ENCODE measurements at regions not wholly inside any gene's neighbourhood (a gene's known extent, or its start where the extent isn't known, plus 50 kb on each side); places are given as distances from the start of the nearest gene placed in this dataset.
"Not testable (repeated sequence)": the region's sequence is repeated elsewhere in the genome, so short reads cannot be mapped to it uniquely, and the experiment has no call there.

- Histone ChIP-seq H3K27me3 (no peaks in the 10 kb centered on the region), H3K4me3 (no peak overlapping the region), H3K9me3 (no peaks in the 10 kb centered on the region), H3K4me1 (no peaks in the 10 kb centered on the region), H3K36me3 (no peaks in the 10 kb centered on the region), H3K27ac (no peak overlapping the region)
- no peak for DNase-seq (ENCODE audit: low spot score in 2 of 2)
- TF ChIP-seq, protein P1, sequence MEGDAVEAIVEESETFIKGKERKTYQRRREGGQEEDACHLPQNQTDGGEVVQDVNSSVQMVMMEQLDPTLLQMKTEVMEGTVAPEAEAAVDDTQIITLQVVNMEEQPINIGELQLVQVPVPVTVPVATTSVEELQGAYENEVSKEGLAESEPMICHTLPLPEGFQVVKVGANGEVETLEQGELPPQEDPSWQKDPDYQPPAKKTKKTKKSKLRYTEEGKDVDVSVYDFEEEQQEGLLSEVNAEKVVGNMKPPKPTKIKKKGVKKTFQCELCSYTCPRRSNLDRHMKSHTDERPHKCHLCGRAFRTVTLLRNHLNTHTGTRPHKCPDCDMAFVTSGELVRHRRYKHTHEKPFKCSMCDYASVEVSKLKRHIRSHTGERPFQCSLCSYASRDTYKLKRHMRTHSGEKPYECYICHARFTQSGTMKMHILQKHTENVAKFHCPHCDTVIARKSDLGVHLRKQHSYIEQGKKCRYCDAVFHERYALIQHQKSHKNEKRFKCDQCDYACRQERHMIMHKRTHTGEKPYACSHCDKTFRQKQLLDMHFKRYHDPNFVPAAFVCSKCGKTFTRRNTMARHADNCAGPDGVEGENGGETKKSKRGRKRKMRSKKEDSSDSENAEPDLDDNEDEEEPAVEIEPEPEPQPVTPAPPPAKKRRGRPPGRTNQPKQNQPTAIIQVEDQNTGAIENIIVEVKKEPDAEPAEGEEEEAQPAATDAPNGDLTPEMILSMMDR (IDR thresholded peaks at IDR 0.05): no peak
- WGBS, 2 donors: 73 to 78% methylated on average over 4 of the region's 4 CpGs
Observed at GRCh38 chr1:30571380-30571779, 152.0 kb downstream of the MATN1 start.

DNA sequence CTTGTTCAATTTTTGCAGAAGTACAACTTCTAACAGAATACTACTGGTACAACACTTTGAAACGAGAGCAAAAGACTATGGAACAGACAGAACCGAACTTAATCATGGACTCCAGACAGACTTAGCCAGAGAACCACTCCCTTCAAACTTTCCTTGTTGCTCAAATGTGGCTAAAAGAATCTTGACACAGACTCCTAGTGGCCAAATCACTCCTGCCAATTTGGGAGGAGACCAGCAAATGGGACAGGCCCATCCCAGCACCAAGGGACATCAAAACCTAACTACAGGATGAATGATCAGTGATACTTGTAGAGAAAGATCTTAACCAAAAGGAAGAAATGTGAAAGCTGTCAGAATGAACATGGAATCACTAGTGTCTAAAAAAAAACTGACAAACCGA lies 154.0 kb downstream of the MATN1 start:
- TF ChIP-seq POLR2A (IDR thresholded peaks at IDR 0.05) (no peak), EP300 (IDR thresholded peaks at IDR 0.05) (no peak)
- TF ChIP-seq, protein P1 (IDR thresholded peaks at IDR 0.05): no peak
- Histone ChIP-seq H3K27ac (no peak overlapping the region), H3K27me3 (no peaks in the 10 kb centered on the region), H3K9me3 (no peaks in the 10 kb centered on the region), H3K4me1 (no peaks in the 10 kb centered on the region), H3K36me3 (no peaks in the 10 kb centered on the region), H3K4me3 (no peak overlapping the region)
- no peak for DNase-seq (ENCODE audit: low spot score in 2 of 2)
- 59 to 60% methylated on average over 3 of the region's 3 CpGs for WGBS, 2 donors

DNA sequence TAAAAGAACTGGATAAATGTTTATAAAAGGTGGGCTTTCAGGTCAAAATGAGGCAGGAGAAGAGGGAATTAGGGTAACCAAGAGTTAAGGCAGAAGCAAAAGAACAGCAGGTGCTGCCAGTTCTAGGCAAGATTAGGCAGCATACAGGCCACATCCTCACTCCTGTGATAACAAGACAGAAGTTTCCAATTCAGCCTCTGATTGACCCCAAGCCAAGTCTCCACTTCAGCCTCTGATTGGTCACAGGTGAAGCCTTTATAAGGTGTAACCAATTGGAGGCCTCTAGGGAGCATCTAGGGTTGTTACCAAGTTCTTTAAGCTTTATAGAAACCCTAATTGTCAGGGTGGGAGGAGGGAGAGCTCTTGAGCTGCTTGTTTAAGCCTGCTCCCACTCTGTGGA lies 160.8 kb downstream of the MATN1 start:
- H3K4me3 ChIP-seq: no peak overlapping the region
- H3K4me1 ChIP-seq: no peaks in the 10 kb centered on the region
- H3K27ac ChIP-seq: no peak overlapping the region
- no peaks in the 10 kb centered on the region for H3K36me3 ChIP-seq
- DNase-seq (ENCODE audit: low spot score in 2 of 2): no peak
- no peaks in the 10 kb centered on the region for H3K27me3 ChIP-seq
- TF ChIP-seq, protein P1 (IDR thresholded peaks at IDR 0.05): no peak
- TF ChIP-seq EP300 (IDR thresholded peaks at IDR 0.05) (no peak), POLR2A (IDR thresholded peaks at IDR 0.05) (no peak)
- H3K9me3 ChIP-seq: peaks cover 0 to 49% (median 11%) of the 10 kb centered on the region in 4 donors

DNA sequence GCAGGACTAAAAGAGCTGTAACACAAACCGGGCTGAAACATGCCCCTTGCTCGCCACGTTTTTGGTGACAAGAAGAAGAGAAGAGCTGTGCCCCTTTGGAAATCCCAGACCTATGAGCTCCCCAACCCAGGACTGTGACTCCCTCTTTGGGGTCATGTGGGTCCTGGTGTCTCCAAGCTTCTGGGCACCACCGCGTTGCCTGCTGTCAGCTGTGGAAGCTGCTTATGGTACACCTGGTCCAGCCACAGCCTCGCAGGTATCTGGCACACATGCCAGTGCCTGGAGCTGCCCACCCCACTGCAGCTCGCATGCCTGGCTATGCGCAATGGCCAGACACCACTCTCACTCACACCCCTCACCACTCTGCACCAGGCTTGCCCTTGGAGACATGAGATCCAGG lies 171.8 kb downstream of the MATN1 start:
- Histone ChIP-seq H3K4me1 (no peaks in the 10 kb centered on the region), H3K4me3 (no peak overlapping the region), H3K27me3 (no peaks in the 10 kb centered on the region), H3K9me3 (peaks cover 0 to 10% (median 0%) of the 10 kb centered on the region in 4 donors), H3K36me3 (no peaks in the 10 kb centered on the region), H3K27ac (no peak overlapping the region)
- no peak for DNase-seq (ENCODE audit: low spot score in 2 of 2)
- 86 to 93% methylated on average over 5 to 6 of the region's 8 CpGs for WGBS, 2 donors
- TF ChIP-seq, protein P1 (IDR thresholded peaks at IDR 0.05): no peak
- no peak for TF ChIP-seq POLR2A (IDR thresholded peaks at IDR 0.05)
- no peak for TF ChIP-seq EP300 (IDR thresholded peaks at IDR 0.05)

DNA sequence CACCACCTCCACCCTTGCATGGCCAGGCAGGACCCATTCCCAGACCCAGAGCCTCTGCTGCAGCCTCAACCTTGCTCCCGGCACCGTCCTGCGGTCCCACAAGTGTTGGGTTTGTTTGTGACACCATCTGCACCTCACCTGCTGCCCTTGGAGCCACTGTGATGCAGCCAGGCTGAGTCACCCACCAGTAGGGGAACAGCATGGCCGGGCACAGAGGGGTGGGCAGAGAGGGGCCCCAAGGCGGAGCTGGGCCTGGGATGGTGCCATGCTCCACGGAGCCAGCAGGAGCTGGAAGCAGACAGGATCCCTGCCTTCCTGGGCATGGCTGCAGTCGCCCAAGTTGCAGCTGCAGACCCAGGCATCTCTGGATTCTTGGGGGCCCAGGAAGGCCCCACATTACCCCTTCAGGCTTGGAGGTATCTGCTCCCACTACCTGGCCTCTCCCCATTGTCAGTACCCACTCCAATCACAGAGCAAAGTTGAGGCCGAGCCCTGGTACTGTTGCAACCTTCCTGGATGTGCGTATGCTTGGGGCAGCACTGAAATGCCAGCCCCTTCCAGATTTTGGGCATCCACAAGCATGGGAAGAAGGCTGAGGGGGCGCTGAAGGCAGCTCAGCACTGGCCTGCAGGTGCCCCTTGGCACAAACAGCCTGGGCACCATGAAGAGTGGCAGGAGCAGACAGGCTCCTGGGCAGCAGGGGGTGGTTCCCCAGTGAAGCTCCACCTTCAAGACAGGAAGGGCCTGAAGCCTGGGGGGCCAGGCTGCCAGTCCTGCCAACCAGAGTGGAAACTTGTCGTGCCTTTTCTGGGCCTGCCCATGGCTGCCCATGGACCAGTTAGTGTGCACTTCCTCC lies 172.8 kb downstream of the MATN1 start:
- no peaks in the 10 kb centered on the region for H3K36me3 ChIP-seq
- H3K27me3 ChIP-seq: no peaks in the 10 kb centered on the region
- WGBS, 2 donors: 63 to 79% methylated on average over 1 to 8 of the region's 11 CpGs
- H3K4me1 ChIP-seq: no peaks in the 10 kb centered on the region
- no peak overlapping the region for H3K4me3 ChIP-seq
- peaks cover 0 to 8% (median 0%) of the 10 kb centered on the region in 4 donors for H3K9me3 ChIP-seq
- no peak overlapping the region for H3K27ac ChIP-seq
- no peak for TF ChIP-seq EP300 (IDR thresholded peaks at IDR 0.05)
- TF ChIP-seq POLR2A (IDR thresholded peaks at IDR 0.05): no peak
- DNase-seq (ENCODE audit: low spot score in 2 of 2): no peak

DNA sequence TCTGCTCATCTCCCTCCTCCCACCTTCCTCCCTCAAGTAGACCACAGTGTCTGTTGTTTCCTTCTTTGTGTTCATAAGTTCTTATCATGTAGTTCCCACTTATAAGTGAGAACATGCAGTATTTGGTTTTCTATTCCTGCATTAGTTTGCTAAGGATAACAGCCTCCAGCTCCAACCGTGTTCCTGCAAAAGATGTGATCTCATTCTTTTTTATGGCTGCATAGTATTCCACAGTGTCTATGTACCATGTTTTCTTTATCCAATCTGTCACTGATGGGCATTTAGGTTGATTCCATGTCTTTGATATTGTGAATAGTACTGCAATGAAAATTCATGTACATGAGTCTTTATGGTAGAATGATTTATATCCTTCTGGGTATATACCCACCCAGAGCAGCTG lies 173.5 kb downstream of the MATN1 start:
- WGBS, 2 donors: 96 to 97% methylated on average over 1 of the region's 1 CpG
- DNase-seq (ENCODE audit: low spot score in 2 of 2); H3K36me3 ChIP-seq; H3K27me3 ChIP-seq; H3K4me1 ChIP-seq; H3K9me3 ChIP-seq; H3K4me3 ChIP-seq; H3K27ac ChIP-seq: not testable (repeated sequence)
